AG10803 (cell line): ENCODE measurements at regions not wholly inside any gene's neighbourhood (a gene's known extent, or its start where the extent isn't known, plus 50 kb on each side); places are given as distances from the start of the nearest gene placed in this dataset.

Experiments used
- DNase-seq: peaks from one replicate; pipeline ENCODE4 v3.0.0; 2010; ENCODE audit warnings: low read depth
- H3K4me3 ChIP-seq: 2 replicates; pipeline ENCODE4 v1.5.1; 2011; ENCODE audit warnings: mild to moderate bottlenecking, low read length, control low read depth
- CTCF ChIP-seq: conservative IDR thresholded peaks from 2 replicates; pipeline ENCODE4 v1.5.1; 2011; ENCODE audit warnings: mild to moderate bottlenecking, low read length, control low read depth, inconsistent platforms

GRCh38 chr6:44656691-44657090, 269.2 kb downstream of the CDC5L start:
- DNase-seq = no peak
- no peak overlapping the region for H3K4me3 ChIP-seq
- no peak for TF ChIP-seq CTCF

DNA sequence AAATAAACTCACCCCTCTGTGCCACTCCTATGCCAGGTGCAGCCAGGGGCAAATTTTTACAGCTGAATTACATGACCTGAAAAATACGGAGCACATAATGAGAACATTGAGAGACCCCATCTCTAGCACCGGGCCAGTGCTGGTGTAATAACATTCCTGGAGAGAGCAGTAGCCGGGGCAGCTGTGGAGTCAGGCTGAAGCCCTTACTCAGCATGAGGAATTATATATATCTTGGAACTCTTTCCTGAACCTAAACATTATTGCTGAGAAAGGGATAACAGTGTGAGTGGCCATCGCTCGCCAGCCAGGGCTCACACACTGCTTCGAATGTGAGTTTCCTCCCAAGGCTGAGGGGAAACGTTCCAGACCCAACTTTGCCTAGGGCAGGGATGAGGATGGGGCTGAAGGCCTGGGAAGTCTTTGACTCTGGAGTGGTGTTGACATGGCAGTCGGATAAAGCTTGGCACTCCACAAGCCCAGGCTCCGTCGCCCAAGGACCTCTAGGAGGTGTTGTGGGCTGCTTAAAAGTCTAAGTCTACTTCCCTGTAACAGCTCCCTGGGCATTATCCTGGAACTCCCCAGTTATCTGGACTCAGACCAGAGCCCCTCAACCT, 269.8 kb downstream of the CDC5L start:
- TF ChIP-seq CTCF = no peak
- no peak overlapping the region for H3K4me3 ChIP-seq
- no peak for DNase-seq

DNA sequence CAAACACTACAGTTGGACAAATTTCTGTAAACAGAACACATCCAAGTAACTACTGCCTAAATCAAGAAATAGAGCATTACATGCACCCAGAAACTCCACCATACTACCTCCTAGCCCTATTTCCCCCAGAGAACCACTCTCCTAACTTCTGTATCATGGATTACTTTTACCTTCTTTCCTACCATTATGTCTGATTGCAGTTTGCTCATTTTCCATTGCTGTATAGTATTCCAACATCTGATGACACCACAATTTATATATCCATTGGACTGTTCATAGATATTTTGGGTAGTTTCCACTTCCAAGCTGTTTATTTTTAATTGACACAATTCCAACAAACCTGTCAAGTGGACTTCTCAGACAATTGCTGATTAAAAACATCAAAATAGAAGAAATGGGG, 271.1 kb downstream of the CDC5L start:
- TF ChIP-seq CTCF = no peak
- DNase-seq = no peak
- no peak overlapping the region for H3K4me3 ChIP-seq

DNA sequence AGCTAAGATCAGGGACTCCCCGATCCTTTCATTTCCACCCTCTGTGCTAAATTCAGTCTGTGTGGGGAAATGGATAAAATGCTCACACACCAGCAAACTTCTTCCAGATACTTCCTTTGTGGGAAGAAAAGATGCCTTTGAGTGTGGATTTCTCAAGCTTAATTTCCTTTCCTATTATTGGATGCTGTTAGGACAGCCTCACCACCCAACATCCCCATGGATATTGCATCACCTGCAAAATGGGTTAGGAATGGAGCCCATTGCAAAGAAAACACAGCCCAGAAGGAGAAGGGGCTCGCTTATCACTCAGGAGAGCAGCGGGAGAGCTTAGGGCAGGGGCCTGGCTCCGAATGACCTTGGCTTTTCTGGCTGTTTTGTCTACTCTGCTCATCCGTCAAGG, 272.2 kb downstream of the CDC5L start:
- H3K4me3 ChIP-seq = no peak overlapping the region
- no peak for TF ChIP-seq CTCF

DNA sequence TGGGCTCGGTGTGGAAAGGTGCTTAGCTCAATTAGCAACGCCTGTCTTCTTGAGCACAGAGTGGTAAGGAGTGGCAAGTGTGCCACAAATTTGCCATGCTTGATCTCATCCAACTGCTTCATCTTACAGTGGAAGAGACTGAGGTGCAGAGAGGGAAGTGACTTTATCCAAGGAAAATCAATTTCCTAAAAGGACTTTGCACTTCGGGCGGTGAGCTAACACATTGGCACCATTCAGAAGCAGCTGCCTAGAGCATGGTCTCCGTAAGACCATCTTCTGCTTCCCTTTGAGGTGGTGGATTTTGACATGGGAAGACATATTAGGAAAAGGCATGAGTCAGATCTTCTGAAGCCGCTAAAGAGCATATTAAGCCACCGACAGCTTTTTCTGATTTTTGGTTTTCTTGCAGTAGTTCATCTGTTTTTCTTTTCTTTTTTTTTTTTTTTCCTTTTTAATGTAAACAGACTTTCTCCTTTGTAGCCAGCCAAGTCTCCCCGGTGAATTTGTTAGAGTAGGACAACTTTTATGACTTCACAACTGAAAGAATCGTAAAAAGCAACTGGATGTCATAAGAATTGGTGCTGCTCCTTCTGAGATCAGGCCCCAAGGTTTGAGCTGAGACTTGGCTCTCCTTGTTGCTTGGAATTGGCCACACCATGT, 273.2 kb downstream of the CDC5L start:
- DNase-seq = peak; percentile 98
- no peak overlapping the region for H3K4me3 ChIP-seq
- no peak for TF ChIP-seq CTCF

More for the DNA sequence above, 272.2 kb downstream of the CDC5L start:
- DNase-seq = peak; percentile 82

DNA sequence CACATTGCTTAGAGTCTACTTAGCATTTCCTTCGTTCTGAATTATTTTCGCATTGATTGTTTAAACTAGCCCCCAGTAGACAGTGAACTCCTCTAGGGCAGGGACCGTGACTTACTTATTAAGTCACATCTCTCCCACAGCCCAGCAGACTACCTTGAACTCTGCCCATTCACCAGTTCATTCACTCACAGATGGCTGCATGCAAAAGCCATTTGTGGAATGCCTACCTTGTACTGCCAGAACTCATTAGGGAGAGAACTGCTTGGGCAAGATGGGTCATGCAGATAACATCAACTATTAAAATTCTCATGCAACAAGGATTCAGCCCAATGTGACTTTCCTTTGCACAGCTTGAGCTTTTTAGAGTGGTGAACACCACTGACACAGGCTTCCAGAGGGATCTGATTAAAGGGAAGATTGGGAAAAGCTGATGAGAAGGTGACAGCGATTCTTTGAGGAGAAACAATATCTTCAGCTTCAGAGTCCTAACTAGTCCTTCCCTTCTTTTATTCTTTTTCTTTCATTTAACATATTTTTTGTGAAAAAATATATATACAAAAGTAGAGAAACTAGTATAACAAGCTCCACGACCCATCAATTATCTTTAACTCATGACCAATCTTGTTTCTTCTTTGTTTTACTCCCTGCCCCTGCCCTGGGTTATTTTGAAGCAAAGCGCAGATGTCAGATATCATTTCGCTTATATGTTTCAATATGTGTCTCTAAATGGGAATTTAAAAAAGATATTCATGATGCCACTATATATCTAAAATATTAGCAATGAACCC, 273.9 kb downstream of the CDC5L start:
- no peak for TF ChIP-seq CTCF
- peak; percentile 98 for DNase-seq
- no peak overlapping the region for H3K4me3 ChIP-seq
